ENCODE measurements at regions not wholly inside any gene's neighbourhood (a gene's known extent, or its start where the extent isn't known, plus 50 kb on each side); places are given as distances from the start of the nearest gene placed in this dataset.

GRCh38 chr2:144801766-144802165, 281.8 kb upstream of the ZEB2 start:
- DNase-seq (ENCODE audit: low spot score in 2 of 2): no peak
- H3K27ac ChIP-seq: no peak overlapping the region

GRCh38 chr2:144801325-144801724, 281.4 kb upstream of the ZEB2 start:
- DNase-seq (ENCODE audit: low spot score in 2 of 2): no peak
- no peak for TF ChIP-seq POLR2AphosphoS5 (IDR thresholded peaks at IDR 0.05)
- no peak for TF ChIP-seq POLR2A (IDR thresholded peaks at IDR 0.05)
- TF ChIP-seq CTCF (IDR thresholded peaks at IDR 0.05): no peak
- intact Hi-C loops (cut with DNase I; ENCODE audit: low total_unique reads): no loop called here
- H3K4me3 ChIP-seq: no peak overlapping the region
- no peaks in the 10 kb centered on the region for H3K36me3 ChIP-seq
- H3K4me1 ChIP-seq: no peaks in the 10 kb centered on the region
- H3K27me3 ChIP-seq: no peaks in the 10 kb centered on the region
- H3K9me3 ChIP-seq: no peaks in the 10 kb centered on the region
- H3K27ac ChIP-seq: no peak overlapping the region

More at GRCh38 chr2:144801766-144802165, 281.8 kb upstream of the ZEB2 start:
- Histone ChIP-seq H3K4me3 (no peak overlapping the region), H3K27me3 (no peaks in the 10 kb centered on the region), H3K36me3 (no peaks in the 10 kb centered on the region), H3K4me1 (no peaks in the 10 kb centered on the region), H3K9me3 (no peaks in the 10 kb centered on the region)
- intact Hi-C loops (cut with DNase I; ENCODE audit: low total_unique reads): no loop called here
- no peak for TF ChIP-seq CTCF (IDR thresholded peaks at IDR 0.05)
- no peak for TF ChIP-seq POLR2AphosphoS5 (IDR thresholded peaks at IDR 0.05)
- no peak for TF ChIP-seq POLR2A (IDR thresholded peaks at IDR 0.05)

GRCh38 chr2:144798989-144799388, 279.1 kb upstream of the ZEB2 start:
- DNase-seq (ENCODE audit: low spot score in 2 of 2): no peak
- H3K4me1 ChIP-seq: no peaks in the 10 kb centered on the region
- H3K36me3 ChIP-seq: no peaks in the 10 kb centered on the region
- H3K9me3 ChIP-seq: no peaks in the 10 kb centered on the region
- TF ChIP-seq CTCF (IDR thresholded peaks at IDR 0.05) (no peak), POLR2A (IDR thresholded peaks at IDR 0.05) (no peak), POLR2AphosphoS5 (IDR thresholded peaks at IDR 0.05) (no peak)
- no peak overlapping the region for H3K27ac ChIP-seq
- H3K27me3 ChIP-seq: no peaks in the 10 kb centered on the region
- intact Hi-C loops (cut with DNase I; ENCODE audit: low total_unique reads): no loop called here
- H3K4me3 ChIP-seq: no peak overlapping the region

- DNase-seq (ENCODE audit: low spot score in 2 of 2): no peak
- intact Hi-C loops (cut with DNase I; ENCODE audit: low total_unique reads): no loop called here
- TF ChIP-seq CTCF (IDR thresholded peaks at IDR 0.05) (no peak), POLR2AphosphoS5 (IDR thresholded peaks at IDR 0.05) (no peak), POLR2A (IDR thresholded peaks at IDR 0.05) (no peak)
- no peak overlapping the region for H3K27ac ChIP-seq
- no peaks in the 10 kb centered on the region for H3K36me3 ChIP-seq
- H3K9me3 ChIP-seq: no peaks in the 10 kb centered on the region
- no peaks in the 10 kb centered on the region for H3K27me3 ChIP-seq
- H3K4me3 ChIP-seq: no peak overlapping the region
- H3K4me1 ChIP-seq: no peaks in the 10 kb centered on the region
These were observed 278.1 kb upstream of the ZEB2 start for GRCh38 chr2:144798034-144798433.

- Histone ChIP-seq H3K36me3 (no peaks in the 10 kb centered on the region), H3K27me3 (no peaks in the 10 kb centered on the region), H3K27ac (no peak overlapping the region), H3K4me1 (no peaks in the 10 kb centered on the region), H3K9me3 (no peaks in the 10 kb centered on the region), H3K4me3 (no peak overlapping the region)
- DNase-seq (ENCODE audit: low spot score in 2 of 2): no peak
- intact Hi-C loops (cut with DNase I; ENCODE audit: low total_unique reads): no loop called here
- TF ChIP-seq POLR2A (IDR thresholded peaks at IDR 0.05) (no peak), POLR2AphosphoS5 (IDR thresholded peaks at IDR 0.05) (no peak)
These were observed 277.0 kb upstream of the ZEB2 start for GRCh38 chr2:144796936-144797335.

GRCh38 chr2:144796164-144796563, 276.2 kb upstream of the ZEB2 start:
- intact Hi-C loops (cut with DNase I; ENCODE audit: low total_unique reads): no loop called here
- H3K9me3 ChIP-seq: no peaks in the 10 kb centered on the region
- H3K27me3 ChIP-seq: no peaks in the 10 kb centered on the region
- no peak overlapping the region for H3K4me3 ChIP-seq
- no peak for TF ChIP-seq CTCF (IDR thresholded peaks at IDR 0.05)
- TF ChIP-seq POLR2A (IDR thresholded peaks at IDR 0.05): no peak
- no peak for TF ChIP-seq POLR2AphosphoS5 (IDR thresholded peaks at IDR 0.05)
- no peaks in the 10 kb centered on the region for H3K36me3 ChIP-seq
- H3K27ac ChIP-seq: no peak overlapping the region
- H3K4me1 ChIP-seq: no peaks in the 10 kb centered on the region
- DNase-seq (ENCODE audit: low spot score in 2 of 2): no peak
